ENCODE measurements at regions not wholly inside any gene's neighbourhood (a gene's known extent, or its start where the extent isn't known, plus 50 kb on each side); places are given as distances from the start of the nearest gene placed in this dataset.

GRCh38 chr3:110027446-110028080 is 690.2 kb upstream of the DPPA4 start:
- Histone ChIP-seq H3K4me1 (replicated peaks in 1 of 2; ENCODE audit: control insufficient read depth in 2 of 2, insufficient read depth in 2 of 2, low read length in 2 of 2) (no peaks in the 10 kb centered on the region), H2AFZ (ENCODE audit: low read depth, low read length) (no peak overlapping the region), H3K79me2 (ENCODE audit: control insufficient read depth, insufficient read depth, low read length) (no peaks in the 10 kb centered on the region), H3K27me3 (ENCODE audit: control insufficient read depth in 2 of 2, insufficient read depth in 2 of 2, low read length in 2 of 2) (no peaks in the 10 kb centered on the region), H3K4me2 (ENCODE audit: insufficient read depth, low read length) (no peak overlapping the region), H3K9me1 (ENCODE audit: control insufficient read depth, insufficient read depth, low read length) (no peaks in the 10 kb centered on the region), H3K9ac (ENCODE audit: insufficient read depth in 1 of 2, low read depth in 2 of 2, low read length in 2 of 2) (no peak overlapping the region), H3K9me3 (replicated peaks; ENCODE audit: control insufficient read depth, insufficient read depth, low read depth, low read length) (no peaks in the 10 kb centered on the region), H4K20me1 (replicated peaks; ENCODE audit: control insufficient read depth, insufficient read depth, low read length) (no peaks in the 10 kb centered on the region), H3K4me3 (no peak overlapping the region), H3K27ac (ENCODE audit: extremely low read depth, low read depth, low read length) (no peak overlapping the region), H3K36me3 (ENCODE audit: control insufficient read depth, insufficient read depth, low read length) (no peaks in the 10 kb centered on the region)
- ATAC-seq (no peak), DNase-seq (ENCODE audit: extremely low read depth in 1 of 4, low spot score in 3 of 4) (no peak), FAIRE-seq (no peak)
- in situ Hi-C loops (cut with MboI) (no loop called here), intact Hi-C loops (cut with micrococcal nuclease) (no loop called here)
- WGBS (ENCODE audit: insufficient coverage, low coverage, missing lambda C conversion rate), result 0% methylated on average over 4 of the region's 4 CpGs
- ChIA-PET POLR2A (no interaction called here), CTCF (ENCODE audit: low intra/inter-chr PET ratio) (no interaction called here)
- no peak for TF ChIP-seq CTCFL (IDR thresholded peaks at IDR 0.05; ENCODE audit: borderline replicate concordance, insufficient read depth, low read depth, low read length, poor library complexity, severe bottlenecking)
- TF ChIP-seq MAX (CRISPR knock-in tag; IDR thresholded peaks at IDR 0.05), result no peak
- TF ChIP-seq NR2C2 (CRISPR knock-in tag; IDR thresholded peaks at IDR 0.05), result no peak
- TF ChIP-seq NR2C2 (tag; IDR thresholded peaks at IDR 0.05), result no peak
- no peak for TF ChIP-seq CREBBP (IDR thresholded peaks at IDR 0.05; ENCODE audit: low read depth, low read length)
- TF ChIP-seq BACH1 (tag; IDR thresholded peaks at IDR 0.05), result no peak
- no peak for TF ChIP-seq PRMT5 (CRISPR knock-in tag; IDR thresholded peaks at IDR 0.05)
- TF ChIP-seq SREBF1 (IDR thresholded peaks at IDR 0.05; ENCODE audit: borderline replicate concordance, low read depth, low read length), result no peak
- no peak for TF ChIP-seq ATF1 (CRISPR knock-in tag; IDR thresholded peaks at IDR 0.05)
- TF ChIP-seq ATF1 (tag; IDR thresholded peaks at IDR 0.05), result no peak
- no peak for TF ChIP-seq ZNF609 (CRISPR knock-in tag; IDR thresholded peaks at IDR 0.05; ENCODE audit: borderline replicate concordance)
- no peak for TF ChIP-seq CC2D1A (IDR thresholded peaks at IDR 0.05)
- TF ChIP-seq KHSRP (IDR thresholded peaks at IDR 0.05), result no peak
- TF ChIP-seq MYNN (IDR thresholded peaks at IDR 0.05), result no peak
- TF ChIP-seq MYNN (CRISPR knock-in tag; IDR thresholded peaks at IDR 0.05), result no peak
- no TSS peak for BruUV-seq (replicated peaks)

Data from K562 (cell line).